NCI-H2107 (cell line): ENCODE measurements at regions not wholly inside any gene's neighbourhood (a gene's known extent, or its start where the extent isn't known, plus 50 kb on each side); places are given as distances from the start of the nearest gene placed in this dataset.
"Not testable (repeated sequence)": the region's sequence is repeated elsewhere in the genome, so short reads cannot be mapped to it uniquely, and the experiment has no call there.

Source experiments
- DNase-seq: peaks from one replicate; lab custom pipeline; 2025; lab: John Stamatoyannopoulos, UW

- no peak for DNase-seq
These were observed 107.6 kb upstream of the SGK1 start for GRCh38 chr6:134425513-134425912.

GRCh38 chr6:134424798-134425170 lies 106.9 kb upstream of the SGK1 start:
- no peak for DNase-seq

- DNase-seq = no peak
These were observed 106.4 kb upstream of the SGK1 start for GRCh38 chr6:134424165-134424797.

- no peak for DNase-seq
These were observed 104.7 kb upstream of the SGK1 start for GRCh38 chr6:134422426-134423231.

- DNase-seq = no peak
These were observed 103.6 kb upstream of the SGK1 start for GRCh38 chr6:134421501-134421900.

- no peak for DNase-seq
These were observed 102.8 kb upstream of the SGK1 start for GRCh38 chr6:134420614-134421181.

- DNase-seq = no peak
These were observed 101.8 kb upstream of the SGK1 start for GRCh38 chr6:134419716-134420115.

- DNase-seq = no peak
These were observed 98.7 kb upstream of the SGK1 start for GRCh38 chr6:134416418-134417154.

GRCh38 chr6:134415656-134416055 lies 97.7 kb upstream of the SGK1 start:
- DNase-seq = no peak

GRCh38 chr6:134415194-134415593 lies 97.3 kb upstream of the SGK1 start:
- DNase-seq = no peak

- no peak for DNase-seq
These were observed 96.9 kb upstream of the SGK1 start for GRCh38 chr6:134414793-134415192.

- DNase-seq = no peak
These were observed 95.3 kb upstream of the SGK1 start for GRCh38 chr6:134413241-134413643.

- DNase-seq = no peak
These were observed 92.6 kb upstream of the SGK1 start for GRCh38 chr6:134410541-134410940.

GRCh38 chr6:134407791-134408190 lies 89.9 kb upstream of the SGK1 start:
- no peak for DNase-seq

- DNase-seq = no peak
These were observed 88.4 kb upstream of the SGK1 start for GRCh38 chr6:134406311-134406710.

- DNase-seq = no peak
These were observed 87.6 kb upstream of the SGK1 start for GRCh38 chr6:134405386-134406087.

- DNase-seq = not testable (repeated sequence)
These were observed 85.4 kb upstream of the SGK1 start for GRCh38 chr6:134403312-134403711.

- DNase-seq = no peak
These were observed 84.6 kb upstream of the SGK1 start for GRCh38 chr6:134402372-134402984.

GRCh38 chr6:134400941-134401340 lies 83.0 kb upstream of the SGK1 start:
- no peak for DNase-seq

GRCh38 chr6:134398453-134398852 lies 80.5 kb upstream of the SGK1 start:
- no peak for DNase-seq

- DNase-seq = no peak
These were observed 79.8 kb upstream of the SGK1 start for GRCh38 chr6:134397676-134398075.

- no peak for DNase-seq
These were observed 77.0 kb upstream of the SGK1 start for GRCh38 chr6:134394905-134395304.
